ENCODE measurements at regions not wholly inside any gene's neighbourhood (a gene's known extent, or its start where the extent isn't known, plus 50 kb on each side); places are given as distances from the start of the nearest gene placed in this dataset.

- TF ChIP-seq POLR2A (IDR thresholded peaks at IDR 0.05; ENCODE audit: low read length) (no peak), GATA1 (IDR thresholded peaks at IDR 0.05; ENCODE audit: low read depth, low read length) (no peak)
These were observed 108.2 kb upstream of the CTAGE1 start for GRCh38 chr18:22525883-22526282.

All from erythroblast (primary cell).